GM23248 (cell line): ENCODE measurements at regions not wholly inside any gene's neighbourhood (a gene's known extent, or its start where the extent isn't known, plus 50 kb on each side); places are given as distances from the start of the nearest gene placed in this dataset.
"Not testable (repeated sequence)": the region's sequence is repeated elsewhere in the genome, so short reads cannot be mapped to it uniquely, and the experiment has no call there.

Experiments used
- EZH2 ChIP-seq: fragments of 200-600 bp; sonication (generic); IDR thresholded peaks from 2 replicates; pipeline ENCODE4 v1.6.1; 2018; ENCODE audit warnings: antibody characterized with exemption, mild to moderate bottlenecking; ENCODE audit not compliant: insufficient read depth, poor library complexity, severe bottlenecking
- EZH2phosphoT487 ChIP-seq: fragments of 200-600 bp; sonication (generic); IDR thresholded peaks from 2 replicates; pipeline ENCODE4 v1.6.1; 2018; ENCODE audit warnings: antibody characterized with exemption, moderate library complexity, mild to moderate bottlenecking, low read depth; ENCODE audit not compliant: insufficient read depth

DNA sequence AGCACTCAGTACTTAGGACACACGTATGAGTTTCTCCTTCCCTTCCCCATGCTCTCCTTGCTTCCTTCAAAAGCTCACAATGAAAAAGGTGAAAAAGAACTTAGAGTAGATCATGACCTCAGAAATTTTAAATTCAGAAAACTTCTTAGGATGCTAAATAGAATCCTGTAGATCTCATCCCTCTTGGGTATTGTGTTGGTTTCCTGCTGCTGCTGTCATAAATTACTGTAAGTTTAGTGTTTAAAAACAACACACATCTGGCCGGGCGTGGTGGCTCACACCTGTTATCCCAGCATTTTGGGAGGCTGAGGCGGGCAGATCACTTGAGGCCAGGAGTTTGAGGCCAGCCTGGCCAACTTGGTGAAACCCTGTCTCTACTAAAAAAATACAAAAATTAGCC lies 106.9 kb downstream of the SOCS6 start:
- not testable (repeated sequence) for TF ChIP-seq EZH2, EZH2phosphoT487
